HG03342 (cell line): ENCODE measurements at regions not wholly inside any gene's neighbourhood (a gene's known extent, or its start where the extent isn't known, plus 50 kb on each side); places are given as distances from the start of the nearest gene placed in this dataset.
"Not testable (repeated sequence)": the region's sequence is repeated elsewhere in the genome, so short reads cannot be mapped to it uniquely, and the experiment has no call there.

Source experiments
- ATAC-seq: cut with Tn5 transposase; IDR thresholded peaks from one replicate; pipeline ENCODE4 v1.9.1; 2021; ENCODE audit warnings: mild to moderate bottlenecking, moderate library complexity; ENCODE audit not compliant: unreplicated experiment

DNA sequence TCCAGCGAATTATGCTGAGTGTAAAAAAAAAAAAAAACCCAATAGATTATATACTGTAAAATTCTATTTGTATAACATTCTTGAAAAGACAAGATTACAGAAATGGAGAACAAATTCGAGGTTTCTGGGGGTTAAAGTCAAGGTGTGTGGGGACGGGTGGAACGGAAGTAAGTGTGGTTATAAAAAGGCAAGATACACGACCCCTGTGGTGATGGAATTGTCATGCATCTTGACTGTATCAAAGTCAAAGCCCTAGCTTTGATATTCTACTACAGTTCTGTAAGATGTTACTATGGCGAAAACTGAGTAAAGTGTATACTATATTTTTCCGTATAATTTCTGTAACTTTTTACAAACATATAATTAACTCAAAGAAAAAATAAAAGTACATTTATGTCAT, 718.2 kb upstream of the PCDH15 start:
- ATAC-seq: no peak

DNA sequence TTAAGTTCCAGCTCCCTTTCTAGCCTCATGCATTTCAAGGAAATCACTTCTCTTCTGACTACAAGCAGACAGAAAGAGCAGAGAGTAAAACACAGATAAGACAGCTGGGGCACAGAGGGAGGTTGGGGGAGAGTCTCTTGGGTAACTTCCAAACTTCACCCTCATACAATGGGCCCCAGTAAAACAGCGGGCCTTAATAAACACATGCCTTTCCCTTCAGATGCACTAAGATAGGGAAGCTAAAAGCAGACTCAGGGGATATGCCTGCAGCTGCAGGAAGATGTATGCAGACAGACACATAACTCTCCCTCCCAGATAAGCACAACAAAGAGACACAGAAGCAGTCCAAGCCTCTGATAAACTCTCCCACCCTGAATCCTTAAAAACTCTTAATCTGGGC, 717.4 kb upstream of the PCDH15 start:
- ATAC-seq: not testable (repeated sequence)

DNA sequence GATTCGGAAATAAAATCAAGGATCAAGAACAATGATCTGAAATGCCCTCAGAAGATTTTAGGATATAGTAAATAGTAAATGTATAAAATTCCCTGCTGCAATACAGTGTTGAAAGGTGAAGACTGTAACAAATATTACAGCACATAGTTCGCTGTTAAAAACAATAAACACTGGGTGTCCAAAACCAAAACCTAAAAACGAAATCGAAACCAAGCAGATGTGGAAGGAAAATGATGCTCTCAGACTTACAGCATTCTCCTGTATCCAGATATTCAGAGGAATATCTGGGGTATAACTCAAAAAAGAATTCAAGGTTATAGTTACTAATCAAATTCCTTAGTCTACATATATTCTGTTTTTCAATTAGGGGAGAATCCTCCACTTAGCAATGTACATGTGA, 708.1 kb upstream of the PCDH15 start:
- ATAC-seq: no peak

DNA sequence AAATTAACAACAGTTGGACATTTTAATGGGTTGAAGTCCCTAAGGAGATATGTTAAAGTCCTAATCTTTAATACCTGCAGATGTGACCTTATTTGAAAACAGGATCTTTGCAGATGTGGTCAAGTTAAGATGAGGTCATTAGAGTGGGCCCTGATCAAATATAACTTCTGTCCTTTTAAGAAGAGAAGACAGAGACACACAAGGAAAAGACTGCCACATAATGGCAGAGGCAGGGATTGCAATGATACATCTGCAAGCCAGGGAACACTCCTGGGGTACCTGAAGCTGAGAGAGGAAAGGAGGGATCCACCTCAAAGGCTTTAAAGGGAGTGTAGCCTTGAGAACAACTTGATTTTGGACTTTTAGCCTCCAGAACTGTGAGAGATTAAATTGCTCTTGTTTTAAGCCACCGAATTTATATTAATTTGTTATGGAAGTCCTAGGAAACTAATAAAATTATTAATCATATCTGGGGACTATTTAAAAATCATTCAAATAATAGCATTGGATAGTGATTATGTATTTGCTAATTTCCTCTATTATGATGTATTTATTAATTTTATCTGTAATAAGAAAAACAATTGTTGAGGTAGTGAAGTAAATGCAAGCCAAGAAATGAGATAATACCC, 700.0 kb upstream of the PCDH15 start:
- peak; percentile 92 for ATAC-seq

DNA sequence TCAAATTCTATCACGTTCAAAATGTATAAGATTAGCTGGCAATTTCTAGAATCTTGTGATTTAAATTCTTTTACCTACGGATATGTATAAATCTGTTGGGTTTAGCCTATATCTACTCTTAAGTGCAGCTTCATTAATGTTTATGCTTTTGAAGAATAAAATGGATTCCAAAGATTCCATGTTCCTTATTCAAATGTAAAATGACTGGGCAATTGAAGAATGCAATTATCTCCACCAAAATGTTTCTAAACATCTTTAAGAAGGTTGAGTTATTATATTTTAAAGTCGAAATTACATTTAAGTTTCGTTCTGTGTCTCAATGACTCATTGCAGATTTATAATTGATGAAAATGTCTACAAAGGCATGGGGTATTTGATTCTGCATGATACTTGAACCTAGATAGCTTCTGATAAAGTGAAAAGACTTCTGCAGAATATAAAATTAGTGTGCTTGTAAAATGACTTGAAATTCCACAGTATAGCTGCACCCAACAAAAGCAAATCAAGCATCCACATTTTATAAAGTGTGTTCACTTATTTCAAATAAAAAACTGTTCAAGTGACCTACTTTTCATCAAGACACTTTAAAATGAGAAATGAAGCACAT, 697.0 kb upstream of the PCDH15 start:
- ATAC-seq: no peak

DNA sequence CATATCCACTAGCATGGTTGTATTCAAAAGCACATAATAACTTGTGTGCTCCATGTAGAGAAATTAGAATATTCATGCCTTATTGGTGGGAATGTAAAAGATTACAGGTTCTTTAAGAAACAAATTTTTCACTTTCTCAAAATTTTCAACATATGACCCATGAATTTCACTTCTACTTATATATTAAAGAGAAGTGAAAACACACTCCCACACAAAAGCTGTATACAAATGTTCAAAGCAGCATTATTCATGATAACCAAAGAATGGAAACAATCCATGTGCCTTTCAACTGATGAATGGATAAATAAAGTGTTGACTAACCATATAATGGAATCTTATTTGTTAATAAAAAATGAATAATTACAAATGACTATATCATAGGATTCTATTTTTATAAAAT, 694.5 kb upstream of the PCDH15 start:
- no peak for ATAC-seq

DNA sequence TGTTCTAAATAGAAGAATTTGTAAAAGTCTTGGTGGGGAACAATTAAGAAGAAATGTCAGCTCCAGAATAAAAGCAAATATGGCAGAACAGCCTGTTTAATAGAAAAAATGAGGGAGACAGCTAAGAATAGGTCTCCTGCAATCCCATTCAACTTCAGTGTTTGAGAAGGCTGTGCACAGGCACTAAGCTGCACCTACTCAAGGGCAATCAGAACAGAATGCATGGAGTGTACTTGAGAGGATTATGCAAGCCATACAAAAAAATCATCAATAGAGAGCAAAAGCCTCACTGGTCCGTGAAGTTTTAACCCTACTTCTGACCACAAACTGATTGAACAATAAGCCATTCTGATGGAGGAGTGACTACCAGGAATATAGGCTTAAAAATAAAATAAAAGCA, 690.7 kb upstream of the PCDH15 start:
- no peak for ATAC-seq

DNA sequence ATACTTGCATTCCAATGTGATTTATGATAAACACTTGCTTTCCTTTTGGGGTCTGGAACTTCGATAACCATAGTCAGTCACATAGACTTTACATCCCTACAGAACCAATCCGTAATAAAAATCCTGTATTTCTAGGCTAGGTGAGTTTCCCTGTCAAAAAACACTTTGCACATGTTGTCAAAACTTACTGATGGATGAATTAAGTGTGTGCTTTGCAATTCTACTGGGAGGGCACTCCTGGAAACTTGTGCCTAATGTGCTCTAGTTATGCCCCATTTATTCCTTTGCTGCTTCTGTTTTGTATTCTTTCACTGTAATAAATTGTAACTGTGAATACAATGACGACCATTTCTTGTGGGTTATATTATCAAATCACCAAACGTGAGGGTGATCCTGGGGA, 684.8 kb upstream of the PCDH15 start:
- no peak for ATAC-seq

DNA sequence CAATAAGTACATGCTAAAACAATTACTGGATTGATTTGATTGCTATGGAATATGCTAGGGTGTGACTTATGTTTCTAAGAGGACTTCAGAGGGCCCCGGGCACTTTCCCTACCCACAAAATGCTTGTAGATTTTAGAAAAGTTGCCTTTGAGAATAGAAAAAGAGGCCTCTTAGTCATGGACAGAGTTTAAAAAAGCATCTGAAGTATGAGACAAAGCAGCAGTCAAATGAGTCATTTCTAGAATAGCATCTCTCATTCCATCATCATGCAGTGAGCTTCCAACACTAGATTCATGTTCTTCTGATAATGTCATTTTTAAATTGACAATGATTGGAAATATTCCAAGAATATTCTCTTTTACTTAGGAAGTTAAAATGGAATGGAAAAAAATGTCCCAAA, 675.1 kb upstream of the PCDH15 start:
- ATAC-seq: no peak

DNA sequence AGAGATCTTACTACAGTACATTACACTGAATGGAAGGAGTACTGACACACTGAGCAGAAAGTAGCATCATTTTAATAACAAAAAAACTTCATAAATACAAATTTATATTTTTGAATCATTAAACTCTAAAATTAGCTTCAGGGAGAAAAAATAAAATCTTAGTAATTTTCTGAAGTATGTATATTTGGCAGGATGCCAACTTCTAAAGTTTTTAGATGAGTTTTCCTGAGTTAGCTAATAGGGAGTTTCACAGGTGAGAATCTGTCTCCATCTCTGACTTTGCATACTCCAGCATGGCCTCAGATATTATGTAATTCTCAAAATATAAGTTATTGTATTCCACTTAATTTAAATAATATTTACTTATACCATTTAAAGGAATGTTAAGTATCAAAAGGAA, 673.2 kb upstream of the PCDH15 start:
- ATAC-seq: no peak

DNA sequence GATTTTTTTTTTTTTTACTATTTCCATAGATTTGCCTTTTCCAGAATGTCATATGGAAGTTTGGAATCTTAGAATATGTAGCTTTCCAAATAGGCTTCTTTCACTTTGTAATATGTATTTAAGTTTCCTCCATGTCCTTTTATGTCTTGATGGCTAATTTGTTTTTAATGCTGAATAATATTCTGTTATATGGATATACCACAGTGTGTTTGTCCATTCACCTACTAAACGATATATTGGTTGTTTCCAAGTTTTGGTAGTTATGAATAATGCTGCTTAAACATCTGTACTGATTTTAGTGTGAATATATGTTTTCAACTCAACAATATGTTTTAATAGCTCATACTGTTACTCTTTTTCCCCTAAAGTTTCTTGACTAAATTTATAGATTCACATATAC, 669.8 kb upstream of the PCDH15 start:
- no peak for ATAC-seq

DNA sequence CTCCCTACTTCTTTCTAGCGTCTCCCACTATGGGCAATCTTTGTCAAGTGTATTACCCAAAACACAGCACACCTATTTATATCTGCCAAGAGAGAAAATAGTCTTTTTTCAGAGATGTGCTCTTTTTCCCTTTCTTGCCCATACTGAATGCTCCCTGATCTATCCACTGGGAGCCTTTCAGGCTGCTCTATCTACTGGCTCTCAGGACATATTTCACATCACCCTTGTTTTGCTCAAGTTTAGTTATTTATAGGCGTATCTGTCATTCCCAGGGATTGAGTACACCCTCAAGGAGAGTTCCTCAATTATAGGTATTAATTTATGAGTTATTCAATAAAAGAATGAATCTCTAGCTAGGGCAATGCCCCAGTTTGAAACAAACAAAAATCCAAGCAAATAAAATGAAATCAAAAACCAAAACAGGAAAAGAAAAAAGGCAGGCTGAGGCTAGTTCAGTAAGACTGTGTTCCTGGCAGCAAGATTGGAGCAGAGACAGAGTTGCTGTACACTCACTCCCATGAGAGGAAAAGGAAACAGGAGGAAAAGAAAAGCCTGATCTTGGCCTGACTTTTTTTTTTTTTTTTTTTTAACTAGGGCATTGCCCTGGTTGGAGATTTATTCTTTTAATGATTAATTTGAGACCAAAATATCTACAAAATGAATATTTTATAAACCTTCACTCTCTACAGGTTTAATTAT, 665.9 kb upstream of the PCDH15 start:
- ATAC-seq: no peak

DNA sequence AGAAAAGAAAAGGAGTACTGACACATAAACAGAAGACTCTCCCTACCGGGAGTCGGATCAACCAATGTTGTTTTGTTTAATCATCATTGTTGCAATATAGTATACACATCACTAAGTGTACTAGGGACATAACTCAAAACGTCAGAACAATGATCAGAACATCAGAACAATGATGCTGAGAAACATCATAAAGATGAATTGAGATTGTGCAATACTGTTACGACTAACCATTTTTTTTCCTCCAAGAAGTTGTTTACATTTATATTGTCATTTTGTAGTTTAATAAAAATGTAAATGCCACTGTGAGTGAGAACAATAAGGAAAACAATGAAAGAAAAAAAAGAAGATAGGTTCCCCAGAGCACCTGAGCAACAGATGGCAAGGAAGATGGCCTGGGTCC, 663.1 kb upstream of the PCDH15 start:
- no peak for ATAC-seq

DNA sequence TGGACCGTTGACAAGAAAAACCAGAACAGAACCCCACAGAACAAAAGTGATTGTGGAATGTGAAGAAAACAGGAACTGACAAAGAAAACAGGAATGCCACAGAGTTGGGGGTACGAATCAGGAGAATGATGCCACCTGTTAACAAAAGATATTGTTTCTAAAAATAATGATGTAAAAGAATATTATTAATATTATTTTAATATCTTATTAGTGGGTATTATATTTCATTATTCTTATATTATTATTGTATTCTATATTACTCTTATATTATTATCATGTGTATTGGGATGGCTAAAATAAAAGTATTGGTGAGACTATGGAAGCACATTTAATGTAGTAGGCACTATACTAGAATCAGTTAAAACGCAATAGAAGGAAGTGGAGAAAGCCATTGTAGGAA, 659.0 kb upstream of the PCDH15 start:
- ATAC-seq: no peak

DNA sequence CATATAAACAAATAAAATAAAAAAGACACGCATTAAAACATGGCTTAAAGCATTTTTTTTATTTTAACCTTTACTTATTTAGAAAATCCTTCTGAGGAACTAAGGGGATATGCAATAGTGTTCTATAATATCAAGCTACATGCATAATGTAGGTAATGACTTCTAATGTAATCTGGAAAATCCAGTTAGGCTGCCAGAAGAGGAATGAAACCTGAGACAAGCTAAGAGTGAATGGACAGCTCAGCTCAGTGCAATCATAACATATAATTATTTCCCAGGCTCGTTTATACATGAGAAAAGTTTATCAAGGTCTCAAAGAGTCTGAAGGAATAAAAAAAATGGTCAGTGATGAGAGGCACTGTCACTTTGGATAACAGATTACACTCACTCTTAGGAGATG, 649.0 kb upstream of the PCDH15 start:
- no peak for ATAC-seq

DNA sequence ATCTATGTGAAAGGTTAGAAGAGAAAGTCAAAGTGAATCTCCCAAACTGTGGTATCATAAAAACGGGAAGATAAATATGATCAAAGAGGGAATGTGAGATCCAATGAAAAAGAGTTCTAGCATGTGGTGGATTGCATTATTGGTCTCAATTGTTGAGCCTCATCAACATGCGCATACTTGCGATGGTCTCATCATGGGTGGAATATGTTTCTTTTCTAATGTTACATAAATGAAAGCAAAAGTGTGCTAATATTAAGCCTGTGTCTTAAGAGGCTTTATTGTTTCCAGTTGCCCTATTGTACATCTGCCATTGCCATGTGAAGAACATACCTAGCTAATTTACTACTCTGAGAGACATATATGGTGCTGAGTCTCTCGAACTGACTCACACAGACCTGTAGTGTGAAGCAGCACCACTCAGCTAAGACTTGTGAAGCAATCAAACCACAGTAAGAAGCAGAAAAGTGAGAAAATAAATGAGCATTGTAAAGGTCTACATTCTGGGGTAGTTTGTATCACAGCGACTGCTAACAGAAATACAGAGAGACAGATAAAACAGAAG, 645.5 kb upstream of the PCDH15 start:
- no peak for ATAC-seq

DNA sequence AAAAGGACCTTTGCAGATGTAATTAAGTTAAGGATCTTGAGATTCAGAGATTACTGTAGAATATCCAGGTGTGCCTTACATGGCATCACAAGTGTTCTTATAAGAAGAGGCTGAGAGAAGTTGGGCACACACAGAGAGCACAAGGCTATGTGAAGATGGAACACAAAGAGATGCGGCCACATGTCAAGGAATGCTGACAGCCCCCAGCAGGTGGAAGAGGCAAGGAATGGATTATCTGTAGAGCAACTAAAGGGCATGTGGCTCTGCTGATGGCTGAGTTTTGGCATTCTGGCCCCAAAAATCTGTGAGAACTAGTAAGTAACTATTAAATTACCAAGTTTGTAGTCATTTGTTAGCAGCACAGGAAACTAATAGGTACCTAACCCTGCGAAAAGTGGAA, 640.7 kb upstream of the PCDH15 start:
- ATAC-seq: no peak

DNA sequence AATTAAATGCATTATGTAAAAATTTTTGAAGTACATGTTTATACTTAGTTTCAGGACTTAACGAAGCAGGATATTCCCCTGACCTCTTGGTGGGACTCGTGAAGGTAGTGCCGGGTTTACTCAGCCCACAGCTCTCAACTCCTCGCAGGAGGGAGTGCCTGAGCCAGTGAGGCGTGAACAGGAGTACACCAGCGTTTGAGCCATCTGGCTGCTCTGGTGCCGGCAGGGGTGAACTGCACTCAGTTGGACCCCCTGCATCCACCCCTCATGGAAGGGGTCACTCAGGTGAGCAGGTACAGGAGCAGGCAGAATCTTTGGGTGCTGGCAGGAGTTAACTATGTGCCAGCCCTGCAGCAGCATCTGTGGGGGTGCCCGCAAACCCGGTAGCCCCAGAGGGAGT, 625.1 kb upstream of the PCDH15 start:
- ATAC-seq: no peak

DNA sequence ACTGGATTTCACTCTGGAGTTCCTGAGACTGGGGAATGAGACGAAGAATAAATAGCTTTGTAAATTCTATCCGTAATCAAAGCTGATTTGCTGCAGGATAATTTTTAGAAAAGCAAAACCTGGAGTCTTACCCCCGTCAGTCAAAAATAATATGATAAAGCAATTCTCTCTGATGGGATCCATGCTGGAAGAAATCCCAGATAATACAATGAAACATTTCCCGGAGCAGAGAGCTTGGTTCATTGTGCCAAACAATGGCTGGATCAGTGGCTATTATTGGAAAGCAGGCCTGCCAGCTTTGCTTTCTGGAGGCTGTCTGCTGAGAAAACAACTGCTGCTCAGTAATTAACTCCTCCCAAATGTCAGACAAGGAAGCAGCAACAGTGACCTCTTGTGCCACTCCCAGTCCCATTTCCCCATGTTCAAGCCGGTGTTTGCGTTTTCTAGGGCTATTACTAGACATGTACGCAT, 609.4 kb upstream of the PCDH15 start:
- ATAC-seq: no peak

DNA sequence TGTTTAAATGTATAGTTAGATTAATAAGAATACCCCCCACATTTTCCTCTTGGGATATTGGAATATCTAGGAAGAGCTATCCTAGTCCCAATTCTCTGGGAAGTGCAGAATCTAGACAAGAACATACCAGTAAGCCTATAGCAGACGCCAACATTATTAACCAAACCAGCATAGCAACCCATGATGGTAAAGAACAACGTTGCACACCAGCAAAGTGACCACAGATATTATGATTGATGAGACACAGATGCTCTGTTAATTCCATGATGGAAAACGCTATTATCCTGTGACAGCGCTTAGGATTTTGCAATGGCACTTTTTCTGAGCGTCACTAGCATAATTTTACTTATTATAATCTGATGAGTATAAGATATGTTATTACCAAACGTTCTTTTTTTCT, 603.1 kb upstream of the PCDH15 start:
- ATAC-seq: no peak

DNA sequence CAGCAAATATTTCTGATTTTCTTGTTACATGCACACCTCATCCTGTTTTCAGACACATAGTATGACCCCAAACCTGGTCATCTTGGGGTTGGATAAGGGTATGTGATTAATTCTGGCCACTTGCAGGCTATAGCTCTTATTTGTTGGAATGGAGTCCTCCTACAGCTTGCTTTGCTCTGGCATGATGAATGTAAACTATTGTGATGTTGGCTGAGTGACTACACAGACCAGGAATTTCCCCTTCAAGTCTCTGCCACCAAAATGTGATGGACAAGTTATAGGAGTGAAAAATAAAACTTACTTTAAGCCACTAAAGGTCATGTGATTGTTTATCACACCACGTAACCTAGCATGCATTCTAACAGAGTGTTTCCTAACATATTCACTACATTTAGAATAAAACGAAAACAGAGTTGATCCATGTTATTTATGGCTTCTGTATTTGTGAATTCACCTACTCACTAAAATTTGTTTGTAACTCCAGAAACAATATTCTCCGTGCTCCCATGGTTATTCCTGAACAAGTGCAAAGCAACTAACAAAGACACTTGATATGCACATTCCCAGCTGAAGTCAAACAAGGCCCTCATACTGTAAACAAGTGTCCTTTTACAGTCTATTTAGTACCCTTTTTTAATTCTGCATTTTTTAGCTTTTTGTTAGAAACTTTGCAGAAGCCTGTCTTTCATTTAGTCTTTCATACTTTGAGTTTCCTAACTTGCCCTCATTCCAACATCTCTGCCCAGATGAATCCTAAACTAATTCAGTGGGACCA, 599.2 kb upstream of the PCDH15 start:
- ATAC-seq: no peak
